PC-9 (cell line): ENCODE measurements at regions not wholly inside any gene's neighbourhood (a gene's known extent, or its start where the extent isn't known, plus 50 kb on each side); places are given as distances from the start of the nearest gene placed in this dataset.

Source experiments
- BruUV-seq: library from RNA; stranded (reverse); fragments of 400-500 nt; replicated peaks from 2 replicates; lab custom pipeline; 2021; lab: Mats Ljungman, UMichigan
- CTCF ChIA-PET: fragments of 300-600 bp; sonication (Branson Sonifier 250); formaldehyde crosslinking; loops from one replicate; lab custom pipeline; 2022; ENCODE audit warnings: antibody characterized with exemption; lab: Charles Lee
- POLR2A ChIA-PET: fragments of 300-600 bp; sonication (Branson Sonifier 250); formaldehyde crosslinking; loops from one replicate; lab custom pipeline; 2022; ENCODE audit warnings: antibody characterized with exemption; ENCODE audit not compliant: unreplicated experiment; lab: Charles Lee
- DNase-seq, 2 experiments: peaks; one replicate each; pipeline versions ENCODE4 v3.0.0 to v3.0.0-alpha.2; 2015 to 2022; ENCODE audit warnings: mixed read lengths in 1 of 2
- H2AFZ ChIP-seq: fragments of 200-600 bp; sonication (generic); 2 replicates; pipeline ENCODE4 v1.8.1; 2017; ENCODE audit warnings: antibody characterized with exemption
- H3F3A ChIP-seq: fragments of 200-600 bp; sonication (generic); 2 replicates; pipeline ENCODE4 v1.8.1; 2017; ENCODE audit warnings: antibody characterized with exemption, mild to moderate bottlenecking, low read depth; ENCODE audit not compliant: insufficient read depth
- H3K27ac ChIP-seq: fragments of 200-600 bp; sonication (generic); 2 replicates; pipeline ENCODE4 v1.6.1; 2016; ENCODE audit warnings: mixed run types
- H3K27me3 ChIP-seq: fragments of 200-600 bp; sonication (generic); 2 replicates; pipeline ENCODE4 v1.6.1; 2016; ENCODE audit warnings: low read depth, mixed run types; ENCODE audit not compliant: insufficient read depth
- H3K36me3 ChIP-seq: fragments of 200-600 bp; sonication (generic); 2 replicates; pipeline ENCODE4 v1.6.1; 2016; ENCODE audit warnings: low read depth, mixed run types
- H3K4me1 ChIP-seq: fragments of 200-600 bp; sonication (generic); replicated peaks from 2 replicates; pipeline ENCODE4 v1.6.1; 2016; ENCODE audit warnings: mixed run types; ENCODE audit not compliant: insufficient read depth
- H3K4me2 ChIP-seq: fragments of 200-600 bp; sonication (generic); 2 replicates; pipeline ENCODE4 v1.6.1; 2017; ENCODE audit warnings: mixed run types
- H3K4me3 ChIP-seq: fragments of 200-600 bp; sonication (generic); 2 replicates; pipeline ENCODE4 v1.6.1; 2016; ENCODE audit warnings: mixed run types
- H3K79me2 ChIP-seq: fragments of 200-600 bp; sonication (generic); 2 replicates; pipeline ENCODE4 v1.6.1; 2017; ENCODE audit warnings: low read depth, mixed run types
- H3K9me2 ChIP-seq: fragments of 200-600 bp; sonication (generic); 2 replicates; pipeline ENCODE4 v1.8.1; 2017; ENCODE audit warnings: mild to moderate bottlenecking; ENCODE audit not compliant: insufficient read depth
- H3K9me3 ChIP-seq: fragments of 200-600 bp; sonication (generic); 2 replicates; pipeline ENCODE4 v1.8.1; 2016; ENCODE audit warnings: low read depth; ENCODE audit not compliant: insufficient read depth
- H4K20me1 ChIP-seq: fragments of 200-600 bp; sonication (generic); 2 replicates; pipeline ENCODE4 v1.8.1; 2017; ENCODE audit not compliant: insufficient read depth
- EZH2 ChIP-seq: fragments of 200-600 bp; sonication (generic); IDR thresholded peaks from 2 replicates; pipeline ENCODE4 v1.8.0; 2017; ENCODE audit warnings: antibody characterized with exemption, low read depth
- intact Hi-C: fragments of 100-400 bp; cut with micrococcal nuclease; formaldehyde crosslinking; loops from one replicate; pipeline ENCODE4 v1.10.0; 2022; ENCODE audit not compliant: unreplicated experiment
- TF ChIP-seq, protein P1 (sequence below): fragments of 200-600 bp; sonication (generic); conservative IDR thresholded peaks from 2 replicates; pipeline ENCODE4 v1.6.1; 2017; ENCODE audit warnings: mixed run types, antibody characterized with exemption, mild to moderate bottlenecking, moderate library complexity

DNA sequence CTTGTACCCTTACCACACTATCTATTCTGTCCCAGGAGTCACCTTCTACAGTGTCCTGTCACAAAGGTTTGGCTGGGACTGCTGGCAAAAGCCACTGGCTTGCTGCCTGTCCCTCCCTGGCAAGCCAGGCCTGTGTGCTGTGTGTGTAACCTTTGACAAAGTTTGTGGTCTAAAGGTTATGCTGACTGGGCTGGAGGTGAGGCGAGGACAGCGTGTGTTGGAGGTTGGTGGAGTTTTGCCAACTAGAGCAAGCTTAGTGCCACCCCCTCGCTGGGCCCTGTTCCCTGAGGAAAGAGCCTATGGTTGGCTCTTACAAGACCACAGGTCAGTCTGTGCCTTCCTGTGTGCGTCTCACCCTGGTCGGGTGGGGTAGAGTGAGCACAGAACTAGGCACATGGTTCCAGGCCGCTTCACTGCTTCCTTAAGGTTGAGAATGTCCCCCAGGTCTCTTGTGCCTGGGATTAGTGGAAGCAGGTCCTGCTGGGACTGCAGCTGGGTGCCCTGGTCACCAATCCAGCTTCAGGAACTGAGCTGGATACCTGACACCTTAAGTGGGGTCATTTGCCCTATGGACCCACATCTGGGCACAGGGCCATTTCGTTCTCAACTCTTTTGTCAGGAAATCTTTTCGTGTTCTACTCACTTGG is 152.2 kb downstream of the GADD45G start:
- no peak overlapping the region for H3K27ac ChIP-seq
- no TSS peak for BruUV-seq
- H3K36me3 ChIP-seq: no peaks in the 10 kb centered on the region
- intact Hi-C loops: no loop called here
- H2AFZ ChIP-seq: no peak overlapping the region
- H3F3A ChIP-seq: no peaks in the 10 kb centered on the region
- DNase-seq: no peak
- TF ChIP-seq EZH2: no peak
- TF ChIP-seq, protein P1, sequence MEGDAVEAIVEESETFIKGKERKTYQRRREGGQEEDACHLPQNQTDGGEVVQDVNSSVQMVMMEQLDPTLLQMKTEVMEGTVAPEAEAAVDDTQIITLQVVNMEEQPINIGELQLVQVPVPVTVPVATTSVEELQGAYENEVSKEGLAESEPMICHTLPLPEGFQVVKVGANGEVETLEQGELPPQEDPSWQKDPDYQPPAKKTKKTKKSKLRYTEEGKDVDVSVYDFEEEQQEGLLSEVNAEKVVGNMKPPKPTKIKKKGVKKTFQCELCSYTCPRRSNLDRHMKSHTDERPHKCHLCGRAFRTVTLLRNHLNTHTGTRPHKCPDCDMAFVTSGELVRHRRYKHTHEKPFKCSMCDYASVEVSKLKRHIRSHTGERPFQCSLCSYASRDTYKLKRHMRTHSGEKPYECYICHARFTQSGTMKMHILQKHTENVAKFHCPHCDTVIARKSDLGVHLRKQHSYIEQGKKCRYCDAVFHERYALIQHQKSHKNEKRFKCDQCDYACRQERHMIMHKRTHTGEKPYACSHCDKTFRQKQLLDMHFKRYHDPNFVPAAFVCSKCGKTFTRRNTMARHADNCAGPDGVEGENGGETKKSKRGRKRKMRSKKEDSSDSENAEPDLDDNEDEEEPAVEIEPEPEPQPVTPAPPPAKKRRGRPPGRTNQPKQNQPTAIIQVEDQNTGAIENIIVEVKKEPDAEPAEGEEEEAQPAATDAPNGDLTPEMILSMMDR: no peak
- H3K4me2 ChIP-seq: no peak overlapping the region
- H3K9me2 ChIP-seq: no peaks in the 10 kb centered on the region
- no peaks in the 10 kb centered on the region for H4K20me1 ChIP-seq
- no peaks in the 10 kb centered on the region for H3K79me2 ChIP-seq
- peaks cover 96% of the 10 kb centered on the region for H3K27me3 ChIP-seq
- CTCF ChIA-PET: no interaction called here
- no peak overlapping the region for H3K4me3 ChIP-seq
- POLR2A ChIA-PET: no interaction called here
- no peaks in the 10 kb centered on the region for H3K9me3 ChIP-seq
- no peaks in the 10 kb centered on the region for H3K4me1 ChIP-seq

DNA sequence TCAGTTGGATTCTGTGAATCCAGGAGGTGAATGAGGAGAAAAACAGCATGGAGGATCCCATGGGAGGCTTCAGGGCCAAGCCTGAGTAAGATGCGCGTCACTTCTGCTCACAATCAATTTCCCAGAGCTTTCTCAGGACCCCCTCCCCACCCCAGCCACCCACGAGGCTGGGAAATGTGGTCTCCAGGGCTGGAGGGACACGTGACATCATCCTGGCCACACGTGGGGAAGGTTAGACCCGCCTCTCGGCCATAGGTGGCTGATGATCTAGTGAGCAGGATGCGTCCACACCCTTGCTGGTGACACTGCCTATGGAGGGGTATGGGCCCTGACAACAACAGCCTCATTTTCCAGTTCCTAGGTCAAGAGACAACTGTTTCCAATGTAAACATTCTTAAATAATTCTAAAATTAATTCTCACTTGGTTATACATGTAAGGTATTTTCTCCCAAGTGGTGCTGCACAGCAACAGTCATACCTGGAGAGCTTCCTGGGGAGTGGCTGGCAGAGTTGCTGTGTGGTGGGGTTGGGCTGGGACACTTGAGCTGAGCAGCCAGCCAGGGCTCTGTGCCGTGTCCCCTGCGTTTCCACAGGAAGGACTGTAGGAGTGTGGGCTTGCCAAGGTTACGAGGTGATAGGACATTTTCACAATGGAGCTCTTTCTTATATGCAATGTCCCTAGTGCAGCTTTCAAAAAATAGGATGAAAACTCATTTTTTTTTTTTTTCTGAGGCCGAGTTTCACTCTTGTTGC is 153.1 kb downstream of the GADD45G start:
- ChIA-PET CTCF (no interaction called here), POLR2A (no interaction called here)
- Histone ChIP-seq H3F3A (no peaks in the 10 kb centered on the region), H3K79me2 (no peaks in the 10 kb centered on the region), H3K27me3 (peaks cover 97% of the 10 kb centered on the region), H3K4me3 (no peak overlapping the region), H4K20me1 (no peaks in the 10 kb centered on the region), H3K27ac (no peak overlapping the region), H3K9me3 (no peaks in the 10 kb centered on the region), H3K4me1 (no peaks in the 10 kb centered on the region), H2AFZ (no peak overlapping the region), H3K4me2 (no peak overlapping the region), H3K9me2 (no peaks in the 10 kb centered on the region), H3K36me3 (no peaks in the 10 kb centered on the region)
- no peak for TF ChIP-seq EZH2
- TF ChIP-seq, protein P1: no peak
- no peak for DNase-seq
- intact Hi-C loops: no loop called here
- no TSS peak for BruUV-seq

- no TSS peak for BruUV-seq
- H3K4me1 ChIP-seq: no peaks in the 10 kb centered on the region
- H3K4me2 ChIP-seq: no peak overlapping the region
- no peaks in the 10 kb centered on the region for H3K36me3 ChIP-seq
- no peak overlapping the region for H3K4me3 ChIP-seq
- intact Hi-C loops: no loop called here
- no peaks in the 10 kb centered on the region for H3K79me2 ChIP-seq
- H3K27ac ChIP-seq: no peak overlapping the region
- H3K9me3 ChIP-seq: no peaks in the 10 kb centered on the region
- ChIA-PET POLR2A (no interaction called here), CTCF (no interaction called here)
- H3F3A ChIP-seq: no peaks in the 10 kb centered on the region
- H2AFZ ChIP-seq: no peak overlapping the region
- peaks cover 95% of the 10 kb centered on the region for H3K27me3 ChIP-seq
- TF ChIP-seq, protein P1: no peak
- TF ChIP-seq EZH2: no peak
- H3K9me2 ChIP-seq: no peaks in the 10 kb centered on the region
- no peak for DNase-seq
- H4K20me1 ChIP-seq: no peaks in the 10 kb centered on the region
Observed at GRCh38 chr9:89759572-89759971, 154.8 kb downstream of the GADD45G start.
